Brain pericyte (primary cell): ENCODE measurements at regions not wholly inside any gene's neighbourhood (a gene's known extent, or its start where the extent isn't known, plus 50 kb on each side); places are given as distances from the start of the nearest gene placed in this dataset.
A peak's percentile ranks its signal among the peaks of the same experiment; 100 is the strongest.
"Not testable (repeated sequence)": the region's sequence is repeated elsewhere in the genome, so short reads cannot be mapped to it uniquely, and the experiment has no call there.

ENCODE experiments used
- DNase-seq: peaks from one replicate; pipeline ENCODE4 v3.0.0-alpha.2; 2012; ENCODE audit warnings: low read depth, low spot score

DNA sequence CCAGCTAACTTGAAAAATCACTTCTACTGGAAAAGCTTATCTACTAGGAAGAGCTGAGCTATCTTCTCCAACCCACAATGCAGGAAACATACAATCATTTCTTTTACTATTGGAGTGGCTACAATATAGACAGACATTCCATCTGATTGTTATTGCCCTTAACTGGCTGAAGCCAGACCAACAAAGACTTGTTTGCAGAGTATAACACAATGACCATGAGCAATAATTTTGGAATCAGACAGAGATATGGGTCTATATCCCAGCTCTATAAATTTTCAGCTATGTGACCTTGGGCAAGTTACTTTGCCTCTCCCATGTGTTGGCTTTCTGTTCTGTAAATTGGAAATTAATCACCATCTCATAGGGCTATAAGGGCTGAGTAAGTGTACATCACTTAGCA lies 244.7 kb upstream of the SLC30A5 start:
- no peak for DNase-seq

DNA sequence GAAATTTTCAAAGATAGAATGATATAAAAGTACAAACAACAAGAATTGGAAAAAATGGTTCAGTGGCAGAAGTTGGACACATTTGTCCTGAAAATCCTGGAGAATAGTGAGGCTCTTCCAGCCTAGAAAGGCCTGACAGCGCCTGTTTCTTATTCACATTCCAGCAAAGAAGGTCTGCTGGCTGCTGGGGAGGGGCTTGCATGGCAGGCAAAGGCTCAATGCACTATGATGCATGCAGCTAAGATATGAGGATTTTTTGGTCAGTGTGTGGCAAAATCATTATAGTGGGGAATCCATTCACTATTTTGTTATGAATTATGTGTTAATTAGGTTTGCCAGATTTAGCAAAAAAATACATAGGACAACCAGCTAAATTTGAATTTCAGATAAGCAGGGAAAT lies 243.9 kb upstream of the SLC30A5 start:
- no peak for DNase-seq

DNA sequence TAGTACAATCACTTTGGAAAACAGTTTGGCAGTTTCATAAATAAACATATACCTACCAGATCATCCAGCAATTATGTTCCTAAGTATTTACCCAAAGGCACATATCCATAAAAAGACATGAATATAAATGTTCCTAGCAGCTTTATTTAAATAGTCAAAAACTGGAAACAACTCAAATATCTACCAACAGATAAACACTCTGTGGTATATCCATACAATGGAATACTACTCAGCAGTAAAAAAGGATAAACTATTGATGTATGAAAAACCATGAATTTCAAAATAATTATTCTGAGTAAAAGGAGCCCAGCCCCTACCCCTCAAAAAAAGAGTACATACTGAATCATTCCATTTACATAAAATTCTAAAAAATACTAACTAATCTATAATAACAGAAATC lies 232.7 kb upstream of the SLC30A5 start:
- DNase-seq, result no peak

DNA sequence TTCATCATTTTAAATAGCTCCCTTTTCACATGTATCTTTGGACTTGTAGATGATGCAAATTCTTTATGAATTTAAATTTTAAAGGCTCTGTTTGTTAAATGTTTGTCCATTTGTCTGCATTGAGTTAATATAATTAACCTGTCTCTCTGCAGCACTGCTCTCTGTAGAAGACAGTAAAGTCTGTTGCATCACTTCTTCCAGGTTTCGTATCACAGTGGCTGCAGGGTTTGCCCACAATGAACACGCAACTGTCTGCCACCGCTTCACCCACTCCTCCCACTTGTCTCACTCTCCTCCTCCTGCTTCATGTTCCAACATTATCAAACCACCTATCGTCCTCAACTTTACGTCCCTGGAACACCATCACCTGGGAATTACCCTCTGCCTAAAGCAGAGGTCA lies 231.3 kb upstream of the SLC30A5 start:
- no peak for DNase-seq

DNA sequence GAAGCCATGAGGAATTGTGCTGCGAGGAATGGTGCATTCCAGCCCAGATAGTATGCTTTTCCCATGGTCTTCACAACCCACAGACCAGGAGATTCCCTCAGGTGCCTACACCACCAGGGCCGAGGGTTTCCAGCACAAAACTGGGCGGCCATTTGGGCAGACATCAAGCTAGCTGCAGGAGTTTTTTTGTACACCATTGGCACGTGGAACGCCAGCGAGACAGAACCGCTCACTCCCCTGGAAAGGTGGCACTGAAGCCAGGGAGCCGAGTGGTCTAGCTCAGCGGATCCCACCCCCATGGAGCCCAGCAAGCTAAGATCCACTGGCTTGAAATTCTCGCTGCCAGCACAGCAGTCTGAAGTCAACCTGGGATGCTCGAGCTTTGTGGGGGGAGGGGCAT lies 228.6 kb upstream of the SLC30A5 start:
- not testable (repeated sequence) for DNase-seq

DNA sequence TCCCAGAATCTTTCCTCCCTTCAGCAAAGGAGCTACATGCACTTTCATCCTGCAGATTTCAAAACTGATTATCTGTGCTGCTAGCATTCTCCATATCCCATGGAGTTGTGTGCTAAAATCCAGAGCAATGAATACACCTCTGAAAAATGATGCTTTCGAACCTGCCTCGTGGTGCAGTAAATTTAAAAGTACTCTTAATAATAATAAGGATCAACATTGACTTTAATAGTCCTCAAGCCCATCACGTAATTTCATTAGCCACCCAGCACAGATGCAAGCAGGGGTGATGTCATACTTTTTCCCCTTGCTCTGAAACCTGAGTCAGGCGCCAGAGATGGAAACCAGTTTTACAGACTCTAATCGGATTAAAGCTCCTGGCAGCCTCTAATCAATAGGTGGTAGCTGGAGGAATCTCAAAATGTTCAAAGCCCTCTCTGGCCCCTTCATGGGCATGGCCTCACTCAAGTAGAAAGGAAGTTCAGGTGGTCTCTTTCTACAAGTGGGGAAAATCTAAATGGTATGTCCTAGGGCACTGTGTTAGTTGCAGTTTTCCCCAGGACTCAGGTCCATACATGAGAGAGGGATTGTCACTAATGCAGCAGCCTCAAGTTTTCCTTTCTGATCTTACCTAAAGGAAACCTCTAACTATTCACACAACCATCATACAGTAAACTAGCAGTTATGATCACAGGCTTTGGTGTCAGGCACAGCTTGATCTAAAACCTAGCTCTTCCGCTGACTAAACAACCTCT lies 221.6 kb upstream of the SLC30A5 start:
- DNase-seq, result no peak

DNA sequence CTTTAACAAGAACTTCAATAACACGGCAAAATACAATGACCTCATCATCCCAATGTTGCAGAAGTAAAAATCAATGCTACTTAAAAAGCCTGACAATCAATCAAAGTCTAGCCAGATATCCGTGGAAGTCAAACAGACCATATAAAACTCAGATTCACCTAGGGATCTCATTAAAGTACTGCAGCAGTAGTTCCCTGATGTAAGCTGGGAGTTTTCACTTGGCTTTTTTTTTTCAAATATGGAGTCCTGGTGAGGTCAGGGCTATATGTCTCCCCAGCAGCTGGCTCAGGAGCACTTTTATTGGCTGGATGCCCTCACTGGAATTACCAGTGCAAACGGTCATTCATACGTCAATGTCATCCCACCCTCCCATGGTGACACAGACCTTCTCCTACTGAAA lies 220.6 kb upstream of the SLC30A5 start:
- DNase-seq, result no peak

DNA sequence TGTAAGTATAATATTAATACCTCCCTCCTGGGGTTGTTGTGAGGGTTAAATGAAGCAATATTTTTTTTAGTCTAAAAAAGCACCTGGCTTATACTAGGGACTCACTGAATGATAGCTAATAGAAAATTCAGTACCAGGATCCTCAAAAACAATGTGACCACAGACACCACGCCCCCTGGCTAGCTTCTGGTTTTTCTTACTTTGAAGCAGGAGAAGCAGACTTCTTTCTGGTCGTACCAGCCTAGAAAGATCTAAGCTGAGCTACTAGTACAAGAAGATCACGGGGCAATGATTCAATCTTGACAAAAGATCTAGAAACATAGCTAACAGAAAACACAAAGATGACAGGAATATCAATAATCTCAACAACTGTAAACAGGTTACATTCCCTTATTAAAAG lies 218.5 kb upstream of the SLC30A5 start:
- no peak for DNase-seq

DNA sequence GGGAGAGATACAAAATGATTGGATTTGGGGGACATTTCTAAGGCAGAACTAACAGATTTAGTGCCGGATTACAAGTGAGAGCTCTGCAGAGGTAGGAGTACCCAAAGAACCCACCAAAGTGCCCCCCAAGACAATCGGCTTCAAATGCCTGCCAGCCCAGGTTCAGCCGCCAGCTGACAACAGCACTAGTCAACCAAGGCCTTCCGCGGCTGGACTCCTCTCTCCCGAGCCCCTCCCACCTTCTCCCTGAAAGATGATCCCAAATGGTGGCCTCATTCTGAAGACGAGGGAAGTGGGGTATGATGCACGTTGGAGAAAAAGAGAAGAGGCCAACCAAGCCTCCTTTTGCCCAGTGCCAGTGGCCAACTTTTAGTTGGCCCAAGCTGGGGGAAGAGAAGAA lies 210.4 kb upstream of the SLC30A5 start:
- DNase-seq, result no peak

DNA sequence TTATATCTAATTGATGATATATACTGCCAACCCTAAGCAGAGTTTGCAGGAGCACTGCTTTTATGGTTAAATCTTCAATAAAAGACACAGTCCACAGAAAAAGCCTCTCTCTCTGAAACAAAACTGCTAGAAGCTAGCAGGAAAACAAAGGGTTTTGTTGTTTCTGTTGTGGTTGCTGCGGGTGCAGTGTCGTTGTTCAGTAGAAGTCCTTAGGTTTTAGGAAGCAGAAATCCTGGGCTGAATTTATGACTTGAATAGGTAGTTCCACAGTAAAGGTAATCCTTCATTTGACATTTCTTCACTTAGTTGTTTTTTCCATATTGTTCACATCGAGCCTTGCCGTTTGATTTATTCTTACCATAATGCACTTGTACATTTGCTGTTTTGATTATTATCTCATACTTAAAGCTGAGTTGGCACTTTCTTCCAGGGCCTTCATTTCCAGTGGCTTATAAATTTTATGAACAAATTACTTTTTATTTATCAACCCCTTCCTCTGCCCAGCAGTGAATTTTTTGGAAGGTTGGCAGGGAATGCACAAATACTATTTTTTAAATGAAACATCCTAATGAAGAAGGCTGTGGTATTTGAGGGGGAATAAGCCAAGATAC lies 209.6 kb upstream of the SLC30A5 start:
- DNase-seq, result no peak

DNA sequence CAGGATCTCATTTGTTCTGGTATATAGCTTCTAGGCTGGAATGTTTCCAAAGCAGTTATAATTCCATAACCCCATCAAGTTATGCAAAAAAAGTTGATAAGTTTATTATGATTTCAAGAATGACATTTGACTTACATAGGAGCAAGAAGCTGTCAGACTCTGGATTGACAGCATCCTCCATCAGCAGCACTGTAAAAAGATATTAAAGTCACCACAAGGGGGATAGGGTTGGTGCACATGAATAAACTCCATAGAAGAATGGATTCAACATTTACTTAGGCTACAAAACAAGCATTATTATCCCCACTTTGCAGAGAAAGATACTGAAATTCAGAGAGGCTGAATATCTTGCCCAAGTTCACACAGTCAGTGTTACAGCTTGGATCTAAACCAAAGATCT lies 208.9 kb upstream of the SLC30A5 start:
- DNase-seq, result no peak

DNA sequence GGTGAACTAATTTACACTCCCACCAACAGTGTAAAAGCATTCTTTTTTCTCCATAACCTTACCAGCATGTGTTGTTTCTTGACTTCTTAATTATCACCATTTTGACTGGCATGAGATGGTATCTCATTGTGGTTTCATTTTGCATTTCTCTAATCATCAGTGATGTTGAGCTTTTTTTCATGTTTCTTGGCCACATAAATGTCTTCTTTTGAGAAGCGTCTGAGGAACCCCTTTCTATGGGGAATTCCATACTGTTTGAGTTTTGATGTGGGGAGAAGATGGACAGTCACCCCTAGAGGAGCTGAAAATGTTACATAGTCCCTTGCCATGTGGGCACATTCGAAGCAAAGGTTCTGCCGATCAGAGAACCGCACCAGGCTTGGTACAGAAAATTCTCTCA lies 207.0 kb upstream of the SLC30A5 start:
- DNase-seq, result no peak

DNA sequence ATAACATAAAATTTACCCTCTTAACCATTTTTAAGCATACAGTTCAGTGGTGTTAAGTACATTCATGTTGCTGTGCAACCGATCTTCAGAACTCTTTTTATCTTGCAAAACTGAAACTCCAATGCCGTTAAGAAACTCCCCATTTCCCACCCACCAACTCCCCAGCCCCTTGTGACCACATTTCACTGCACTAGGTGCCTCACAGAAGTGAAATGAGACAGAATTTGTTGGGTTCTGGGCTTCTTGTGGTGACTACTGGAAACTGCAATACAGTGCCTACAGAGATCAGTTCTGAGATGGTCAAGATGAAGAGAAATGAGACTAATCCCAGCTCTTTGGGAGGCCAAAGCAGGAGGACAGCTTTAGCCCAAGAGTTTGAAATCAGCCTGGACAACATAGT lies 202.1 kb upstream of the SLC30A5 start:
- no peak for DNase-seq

DNA sequence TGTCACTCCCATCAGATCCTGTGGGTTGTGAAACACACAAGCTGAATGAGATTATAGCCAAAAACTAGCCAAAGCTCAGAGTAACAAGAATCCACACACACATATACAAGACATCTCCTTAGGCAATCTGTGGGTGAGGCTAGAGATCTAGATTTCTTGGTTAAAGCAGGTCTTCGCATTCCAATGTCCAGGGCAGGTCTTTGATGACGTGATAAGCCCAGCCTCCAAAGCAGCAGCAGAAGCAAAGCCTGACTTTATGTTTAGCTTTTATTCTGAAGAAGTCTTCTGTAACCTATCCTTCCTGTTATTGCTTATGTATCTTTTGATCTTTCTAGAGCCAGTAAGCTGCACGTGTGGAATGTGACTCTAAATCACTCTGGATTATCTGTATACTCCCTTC lies 199.1 kb upstream of the SLC30A5 start:
- no peak for DNase-seq

DNA sequence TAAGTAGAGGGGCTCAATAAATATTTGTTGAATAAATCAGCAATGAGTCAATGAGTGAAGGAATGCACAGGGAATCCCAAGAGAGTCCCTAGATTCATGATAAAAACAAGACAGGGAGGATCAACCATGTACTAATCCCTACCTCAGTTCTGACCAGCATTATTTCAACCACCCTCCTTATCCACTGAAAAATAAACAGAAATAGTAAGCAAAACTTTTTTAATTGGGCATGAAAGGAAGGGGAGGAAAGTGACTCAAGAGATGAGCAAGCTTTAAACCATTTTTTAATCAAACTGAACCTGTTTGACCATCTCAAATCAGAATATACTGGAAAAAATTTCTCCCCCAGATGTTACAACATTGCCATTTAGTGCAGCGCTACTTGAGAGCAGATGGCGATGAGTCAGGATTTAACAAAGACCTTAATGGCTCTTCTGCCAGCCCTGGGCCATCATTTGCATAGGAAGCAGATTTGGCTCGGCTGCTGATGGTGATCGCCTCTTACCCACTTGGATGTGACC lies 194.8 kb upstream of the SLC30A5 start:
- DNase-seq, result no peak

DNA sequence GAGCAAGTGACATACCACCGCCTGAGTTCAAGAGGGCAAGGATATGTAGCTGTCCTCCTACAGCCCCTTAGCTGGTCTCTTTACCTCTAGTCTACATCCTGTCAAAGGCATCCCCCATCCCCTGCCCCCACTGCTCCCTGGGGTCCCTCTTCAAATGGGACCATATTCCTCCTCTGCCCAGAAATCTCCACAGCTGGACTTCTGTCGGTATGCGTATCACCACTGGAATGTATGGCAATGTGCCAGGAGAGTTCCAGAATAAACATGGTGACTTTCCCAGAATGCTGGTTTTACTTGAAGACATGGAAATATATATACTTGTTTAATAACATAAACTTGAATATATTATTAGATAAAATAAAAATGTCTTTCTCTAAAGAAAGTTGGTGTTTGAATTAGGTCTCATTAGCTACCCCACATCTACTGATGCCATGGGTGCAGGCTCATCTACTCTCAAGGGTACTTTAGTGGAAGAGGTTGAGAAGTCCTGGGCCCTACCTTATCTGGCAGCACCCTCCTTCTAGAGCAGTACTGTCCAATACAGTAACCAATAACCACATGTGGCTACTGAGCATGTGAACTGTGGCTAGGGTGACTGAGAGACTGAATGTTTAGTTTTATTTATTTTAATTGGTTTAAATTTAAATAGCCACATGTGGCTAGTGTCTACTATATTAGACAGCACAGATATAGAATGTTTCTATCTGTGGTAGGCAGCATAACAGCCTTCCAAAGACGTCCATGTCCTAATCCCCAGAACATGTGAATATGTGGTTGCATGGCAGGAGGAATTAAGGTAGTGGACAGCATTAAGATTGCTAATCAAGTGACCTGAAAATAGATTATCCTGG lies 181.7 kb upstream of the SLC30A5 start:
- peak; percentile 38 for DNase-seq

DNA sequence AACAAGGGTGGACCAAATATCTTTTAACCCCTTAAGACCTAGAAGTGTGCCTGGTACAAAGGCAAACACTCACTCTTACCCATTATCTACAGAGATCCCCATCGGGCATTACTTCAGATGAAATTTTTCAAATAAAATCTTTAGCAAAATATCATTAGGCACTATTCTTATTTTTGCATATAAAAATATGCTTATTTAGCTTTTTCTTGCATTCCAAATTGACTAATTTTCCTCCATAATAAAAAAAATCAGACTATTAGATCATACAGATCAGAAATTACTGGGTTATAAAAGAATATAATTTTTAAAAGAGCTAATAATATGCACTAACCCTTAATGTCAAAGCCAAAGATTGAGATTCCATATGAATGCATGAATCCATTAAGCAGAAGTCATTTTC lies 178.7 kb upstream of the SLC30A5 start:
- DNase-seq, result no peak

DNA sequence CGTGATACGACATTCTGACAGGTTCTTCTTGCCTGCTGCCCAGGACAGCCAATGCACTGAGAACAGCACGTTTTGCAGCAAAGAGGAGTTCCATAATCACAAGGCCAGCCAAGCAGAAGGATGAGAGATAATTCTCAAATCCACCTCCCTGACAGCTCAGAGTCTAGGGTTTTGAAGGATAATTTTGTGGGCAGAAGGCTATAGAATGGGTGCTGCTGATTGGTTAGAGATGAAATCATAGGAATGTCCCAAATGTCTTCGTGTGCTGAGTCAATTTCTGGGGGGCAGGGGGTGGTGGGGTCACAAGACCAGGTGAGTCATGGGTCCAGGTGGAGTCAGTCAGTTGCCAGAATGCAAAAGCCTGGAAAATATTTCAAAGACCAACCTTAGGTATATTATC lies 175.5 kb upstream of the SLC30A5 start:
- DNase-seq, result no peak

DNA sequence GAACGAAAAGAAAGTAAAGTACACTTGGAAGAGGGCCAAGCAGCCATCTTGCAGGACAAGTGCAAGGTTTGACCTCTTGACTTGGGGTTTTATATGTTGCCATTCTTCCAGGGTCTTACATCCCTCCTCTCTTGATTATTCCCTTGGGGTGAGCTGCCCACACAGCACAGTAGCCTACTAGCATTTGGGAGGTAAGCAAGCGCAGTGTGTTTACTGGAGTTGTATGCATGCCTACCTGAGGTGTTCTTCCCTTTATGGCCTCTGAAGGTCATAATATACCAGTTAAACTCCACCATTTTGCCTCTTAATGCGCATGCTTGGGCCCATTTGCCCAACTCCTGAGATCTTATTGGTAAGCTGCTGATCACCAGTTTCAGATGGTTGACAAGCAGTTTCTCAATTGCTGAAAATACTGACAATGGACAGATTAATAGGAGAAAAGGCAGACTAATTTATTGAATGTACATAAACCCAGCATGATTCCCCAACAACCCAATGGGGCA lies 173.8 kb upstream of the SLC30A5 start:
- DNase-seq, result no peak

DNA sequence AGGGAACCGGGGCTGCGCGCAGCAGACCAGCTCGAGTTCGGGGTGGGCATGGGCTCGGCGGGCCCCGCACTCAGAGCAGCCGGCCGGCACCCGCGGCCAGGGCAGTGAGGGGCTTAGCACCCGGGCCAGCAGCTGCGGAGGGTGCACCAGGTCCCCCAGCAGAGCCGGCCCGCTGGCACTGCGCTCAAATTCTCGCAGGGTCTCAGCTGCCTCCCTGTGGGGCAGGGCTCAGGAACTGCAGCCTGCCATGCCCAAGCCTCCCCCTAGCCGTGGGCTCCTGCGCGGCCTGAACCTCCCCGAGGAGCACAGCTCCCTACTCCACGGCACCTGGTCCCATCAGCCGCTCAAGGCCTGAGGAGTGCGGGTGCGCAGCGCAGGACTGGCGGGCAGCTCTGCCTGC lies 172.9 kb upstream of the SLC30A5 start:
- DNase-seq, result no peak

DNA sequence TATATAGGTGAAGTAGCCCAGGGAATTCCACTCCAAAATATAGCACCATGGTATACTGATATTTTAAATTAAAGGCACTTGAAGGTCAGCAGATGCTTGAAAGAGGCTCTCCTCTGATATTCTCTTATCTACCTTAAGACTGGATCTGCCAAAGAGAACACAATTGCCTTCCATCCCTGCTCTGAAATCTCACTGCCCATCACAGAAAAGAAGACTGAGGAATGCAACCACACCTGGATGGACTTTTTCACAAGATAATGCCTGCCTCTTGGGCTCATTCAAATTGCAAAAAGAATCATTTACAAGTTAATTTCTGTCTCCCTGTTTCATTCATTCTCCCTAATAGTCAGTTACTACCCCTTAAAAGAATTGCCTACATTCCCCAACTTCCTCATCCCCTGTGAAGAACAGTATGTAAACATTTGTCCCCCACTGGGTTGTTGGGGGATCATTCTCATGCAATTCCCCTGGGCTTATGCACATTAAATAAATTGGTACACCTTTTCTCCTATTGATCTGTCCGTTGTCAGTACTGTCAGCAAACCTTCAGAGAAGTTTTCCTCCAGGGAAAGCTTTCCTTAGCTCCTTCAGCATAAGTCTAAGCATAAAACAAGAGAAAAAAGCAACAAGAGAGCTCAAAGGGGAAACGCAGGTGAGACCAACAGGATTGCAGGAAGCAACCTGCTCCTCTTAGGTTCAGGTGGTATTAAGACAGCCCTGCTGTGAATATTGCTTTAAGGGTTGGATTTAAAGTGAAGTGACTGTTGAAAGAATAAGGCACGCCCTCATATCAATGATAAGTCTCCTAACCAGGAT lies 171.4 kb upstream of the SLC30A5 start:
- no peak for DNase-seq
